Astrocyte (in vitro differentiated cells and primary cell): ENCODE measurements at regions not wholly inside any gene's neighbourhood (a gene's known extent, or its start where the extent isn't known, plus 50 kb on each side); places are given as distances from the start of the nearest gene placed in this dataset.

ENCODE experiments used
- EZH2 ChIP-seq: IDR thresholded peaks from 2 replicates; pipeline ENCODE4 v1.6.1; 2012; ENCODE audit warnings: mild to moderate bottlenecking, low read length, inconsistent platforms; ENCODE audit not compliant: insufficient read depth
- TF ChIP-seq, protein P1 (sequence below): IDR thresholded peaks from 2 replicates; pipeline ENCODE4 v1.5.1; 2011; ENCODE audit warnings: low read depth, mild to moderate bottlenecking, inconsistent platforms, low read length, moderate library complexity; ENCODE audit not compliant: insufficient read depth

DNA sequence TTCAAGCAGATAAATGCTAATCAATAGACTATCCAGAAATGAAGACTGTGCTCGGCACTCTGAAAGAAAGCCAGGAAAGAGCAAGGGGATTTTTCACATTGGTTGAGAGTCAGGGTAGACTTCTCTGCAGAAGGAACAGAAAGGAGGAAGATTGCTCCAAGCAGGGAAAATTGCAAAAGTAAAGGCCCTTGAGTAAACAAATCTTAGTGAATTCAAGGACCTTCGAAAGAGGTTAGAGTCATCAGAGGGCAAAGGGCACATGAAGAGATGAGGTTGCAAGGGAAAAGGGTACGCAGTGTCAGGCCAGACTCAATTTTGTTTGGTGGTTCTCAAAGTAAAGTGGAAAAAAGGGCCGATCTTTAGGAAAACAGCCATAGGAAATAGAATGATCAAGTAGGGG is 157.6 kb upstream of the RAI14 start:
- TF ChIP-seq, protein P1, sequence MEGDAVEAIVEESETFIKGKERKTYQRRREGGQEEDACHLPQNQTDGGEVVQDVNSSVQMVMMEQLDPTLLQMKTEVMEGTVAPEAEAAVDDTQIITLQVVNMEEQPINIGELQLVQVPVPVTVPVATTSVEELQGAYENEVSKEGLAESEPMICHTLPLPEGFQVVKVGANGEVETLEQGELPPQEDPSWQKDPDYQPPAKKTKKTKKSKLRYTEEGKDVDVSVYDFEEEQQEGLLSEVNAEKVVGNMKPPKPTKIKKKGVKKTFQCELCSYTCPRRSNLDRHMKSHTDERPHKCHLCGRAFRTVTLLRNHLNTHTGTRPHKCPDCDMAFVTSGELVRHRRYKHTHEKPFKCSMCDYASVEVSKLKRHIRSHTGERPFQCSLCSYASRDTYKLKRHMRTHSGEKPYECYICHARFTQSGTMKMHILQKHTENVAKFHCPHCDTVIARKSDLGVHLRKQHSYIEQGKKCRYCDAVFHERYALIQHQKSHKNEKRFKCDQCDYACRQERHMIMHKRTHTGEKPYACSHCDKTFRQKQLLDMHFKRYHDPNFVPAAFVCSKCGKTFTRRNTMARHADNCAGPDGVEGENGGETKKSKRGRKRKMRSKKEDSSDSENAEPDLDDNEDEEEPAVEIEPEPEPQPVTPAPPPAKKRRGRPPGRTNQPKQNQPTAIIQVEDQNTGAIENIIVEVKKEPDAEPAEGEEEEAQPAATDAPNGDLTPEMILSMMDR = no peak
- no peak for TF ChIP-seq EZH2
